ENCODE measurements at regions not wholly inside any gene's neighbourhood (a gene's known extent, or its start where the extent isn't known, plus 50 kb on each side); places are given as distances from the start of the nearest gene placed in this dataset.

Small RNA genes lying in the stretch of these regions (small RNA-seq; reads per million reads assigned to genes)
- 0 reads per million in 2 donors for gene RF00019

Data from prostate gland (tissue), 2 donors.